Rectal smooth muscle tissue (tissue), 1 donor: ENCODE measurements at regions not wholly inside any gene's neighbourhood (a gene's known extent, or its start where the extent isn't known, plus 50 kb on each side); places are given as distances from the start of the nearest gene placed in this dataset.

Experiments used
- H3K27ac ChIP-seq: one replicate; pipeline ENCODE4 v1.7.0; 2013; ENCODE audit warnings: low read depth, low read length, inconsistent platforms
- H3K27me3 ChIP-seq: one replicate; pipeline ENCODE4 v1.7.0; 2013; ENCODE audit warnings: low read length; ENCODE audit not compliant: control insufficient read depth, insufficient read depth
- H3K36me3 ChIP-seq: one replicate; pipeline ENCODE4 v1.7.0; 2013; ENCODE audit warnings: low read length; ENCODE audit not compliant: control insufficient read depth, insufficient read depth
- H3K4me1 ChIP-seq: one replicate; pipeline ENCODE4 v1.7.0; 2013; ENCODE audit warnings: low read length; ENCODE audit not compliant: control insufficient read depth, insufficient read depth
- H3K4me3 ChIP-seq: one replicate; pipeline ENCODE4 v1.7.0; 2013; ENCODE audit warnings: low read length
- H3K9ac ChIP-seq: one replicate; pipeline ENCODE4 v1.7.0; 2013; ENCODE audit warnings: low read length

GRCh38 chr3:186487819-186488218 lies 56.4 kb downstream of the CRYGS start:
- Histone ChIP-seq H3K27me3 (no peaks in the 10 kb centered on the region), H3K27ac (no peak overlapping the region), H3K9ac (no peak overlapping the region), H3K4me1 (no peaks in the 10 kb centered on the region), H3K4me3 (no peak overlapping the region), H3K36me3 (no peaks in the 10 kb centered on the region)

- Histone ChIP-seq H3K27me3 (no peaks in the 10 kb centered on the region), H3K36me3 (no peaks in the 10 kb centered on the region), H3K27ac (no peak overlapping the region), H3K9ac (no peak overlapping the region), H3K4me1 (no peaks in the 10 kb centered on the region), H3K4me3 (no peak overlapping the region)
Measured at GRCh38 chr3:186487037-186487436, 57.1 kb downstream of the CRYGS start.

DNA sequence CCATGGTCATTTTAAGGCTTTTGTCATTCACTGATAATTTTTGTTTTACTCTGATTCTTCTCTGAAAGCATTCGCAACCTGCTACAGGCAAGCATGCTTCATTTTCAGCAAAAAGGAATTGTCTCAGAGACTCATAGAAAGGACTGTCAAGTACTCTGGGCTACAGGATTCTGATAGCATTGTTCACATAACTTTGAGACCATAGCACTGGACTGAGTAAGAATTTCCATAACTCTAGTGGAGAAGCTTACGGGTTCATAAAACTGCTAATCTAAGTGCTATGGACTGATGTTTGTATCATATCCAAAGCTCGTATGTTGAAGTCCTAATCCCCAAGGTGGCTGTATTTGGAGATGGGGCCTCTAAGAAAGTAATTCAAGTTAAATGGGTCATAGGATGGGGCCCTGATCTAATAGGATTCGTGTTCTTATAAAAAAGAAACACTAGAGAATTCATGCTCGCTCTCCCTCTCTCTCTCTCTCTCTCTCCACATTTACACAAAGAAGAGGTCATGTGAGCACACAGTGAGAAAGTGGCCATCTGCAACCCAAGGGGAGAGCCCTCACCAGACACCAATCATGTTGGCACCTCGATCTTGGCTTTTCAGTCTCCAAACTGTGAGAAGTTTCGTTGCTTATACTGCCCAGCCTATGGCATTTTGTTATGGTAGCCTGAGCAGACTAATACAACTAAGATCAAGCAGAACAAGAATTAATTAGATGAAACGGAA lies 60.4 kb downstream of the CRYGS start:
- no peaks in the 10 kb centered on the region for H3K27me3 ChIP-seq
- no peak overlapping the region for H3K4me3 ChIP-seq
- no peaks in the 10 kb centered on the region for H3K4me1 ChIP-seq
- H3K36me3 ChIP-seq: no peaks in the 10 kb centered on the region
- H3K9ac ChIP-seq: no peak overlapping the region
- no peak overlapping the region for H3K27ac ChIP-seq

DNA sequence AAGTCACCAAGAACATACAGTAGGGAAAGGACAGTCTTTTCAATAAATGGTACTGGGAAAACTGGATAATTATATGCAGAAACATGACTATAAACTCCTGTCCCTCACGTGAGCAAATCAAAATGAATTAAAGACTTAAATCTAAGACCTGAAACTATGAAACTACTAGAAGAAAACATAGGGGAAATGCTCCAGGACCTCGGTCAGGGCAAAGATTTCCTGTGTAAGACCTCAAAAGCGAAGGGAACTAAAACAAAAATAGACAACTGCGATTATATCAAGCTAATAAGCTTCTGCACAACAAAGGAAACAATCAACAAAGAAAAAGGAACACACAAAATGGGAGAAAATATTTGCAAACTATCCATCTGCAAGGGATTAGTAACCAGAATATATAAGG lies 62.7 kb downstream of the CRYGS start:
- Histone ChIP-seq H3K9ac (no peak overlapping the region), H3K4me3 (no peak overlapping the region), H3K36me3 (no peaks in the 10 kb centered on the region), H3K27ac (no peak overlapping the region), H3K27me3 (no peaks in the 10 kb centered on the region), H3K4me1 (no peaks in the 10 kb centered on the region)

DNA sequence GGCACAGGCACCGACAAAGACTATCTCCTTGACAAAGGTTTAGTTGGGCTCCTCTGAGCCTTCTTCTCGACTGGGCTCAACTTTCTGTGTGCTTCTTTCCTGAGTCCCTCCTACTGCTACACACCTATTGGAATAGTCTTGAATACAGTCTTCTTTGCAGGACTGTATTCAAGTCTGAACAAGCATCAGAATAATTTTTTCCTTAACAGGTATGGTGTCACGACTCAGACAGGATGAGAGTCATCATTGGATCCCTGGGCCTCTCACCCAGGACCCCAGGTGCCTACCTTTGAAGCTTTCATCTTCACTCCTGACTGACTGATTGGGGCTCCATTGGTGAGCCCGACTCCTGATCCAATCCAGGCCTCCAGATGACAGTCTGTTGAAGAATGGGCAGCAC lies 66.3 kb downstream of the CRYGS start:
- no peak overlapping the region for H3K27ac ChIP-seq
- no peak overlapping the region for H3K4me3 ChIP-seq
- H3K4me1 ChIP-seq: no peaks in the 10 kb centered on the region
- H3K27me3 ChIP-seq: no peaks in the 10 kb centered on the region
- H3K36me3 ChIP-seq: no peaks in the 10 kb centered on the region
- H3K9ac ChIP-seq: no peak overlapping the region

- no peak overlapping the region for H3K27ac ChIP-seq
- H3K4me3 ChIP-seq: no peak overlapping the region
- H3K36me3 ChIP-seq: no peaks in the 10 kb centered on the region
- no peaks in the 10 kb centered on the region for H3K4me1 ChIP-seq
- H3K9ac ChIP-seq: no peak overlapping the region
- H3K27me3 ChIP-seq: no peaks in the 10 kb centered on the region
Measured at GRCh38 chr3:186477033-186477432, 67.1 kb downstream of the CRYGS start.

GRCh38 chr3:186476541-186476940 lies 67.6 kb downstream of the CRYGS start:
- no peaks in the 10 kb centered on the region for H3K36me3 ChIP-seq
- no peak overlapping the region for H3K27ac ChIP-seq
- no peak overlapping the region for H3K4me3 ChIP-seq
- no peak overlapping the region for H3K9ac ChIP-seq
- H3K27me3 ChIP-seq: no peaks in the 10 kb centered on the region
- H3K4me1 ChIP-seq: no peaks in the 10 kb centered on the region

DNA sequence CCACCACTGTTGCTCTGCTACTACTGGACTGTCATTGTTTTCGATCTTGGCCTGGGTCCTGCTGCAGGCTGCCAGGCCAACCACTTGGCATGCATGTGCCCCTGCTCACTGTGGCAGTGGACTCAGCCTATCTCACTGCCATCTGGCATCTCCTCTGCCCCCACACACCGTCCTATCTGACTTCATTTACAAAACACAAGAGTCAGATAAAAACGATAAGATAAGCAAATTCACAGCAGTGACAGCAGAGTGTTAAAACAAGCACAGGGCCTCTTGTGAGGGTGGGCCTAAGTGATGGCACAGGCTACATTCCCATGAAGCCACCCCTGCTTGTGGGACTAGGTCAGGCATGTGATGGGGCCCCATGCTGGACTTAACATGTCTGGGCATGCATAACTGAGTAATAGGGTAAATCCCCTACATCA lies 68.1 kb downstream of the CRYGS start:
- Histone ChIP-seq H3K27me3 (no peaks in the 10 kb centered on the region), H3K36me3 (no peaks in the 10 kb centered on the region), H3K9ac (no peak overlapping the region), H3K4me1 (no peaks in the 10 kb centered on the region), H3K4me3 (no peak overlapping the region), H3K27ac (no peak overlapping the region)

DNA sequence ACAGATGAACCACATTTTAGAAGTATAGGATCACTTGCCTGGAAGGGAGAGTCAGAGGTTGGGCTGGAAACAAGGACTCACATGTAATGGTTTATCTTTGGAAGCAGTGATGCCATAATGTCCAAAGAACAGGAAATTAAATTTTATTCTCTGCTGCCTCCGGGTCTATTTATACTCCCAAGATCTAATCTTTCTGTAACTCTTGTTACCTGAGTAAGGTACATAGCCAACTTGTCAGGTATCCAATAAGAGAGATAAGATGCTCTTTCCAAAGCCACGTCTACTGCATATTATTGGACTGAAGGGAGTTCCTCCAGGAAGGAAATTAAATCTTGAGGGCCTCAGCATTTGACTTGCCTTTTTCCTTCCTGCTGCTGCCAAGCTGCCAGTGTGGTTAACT lies 71.0 kb downstream of the CRYGS start:
- no peak overlapping the region for H3K9ac ChIP-seq
- H3K36me3 ChIP-seq: no peaks in the 10 kb centered on the region
- H3K27ac ChIP-seq: no peak overlapping the region
- no peaks in the 10 kb centered on the region for H3K27me3 ChIP-seq
- H3K4me3 ChIP-seq: no peak overlapping the region
- H3K4me1 ChIP-seq: no peaks in the 10 kb centered on the region

- Histone ChIP-seq H3K36me3 (no peaks in the 10 kb centered on the region), H3K4me3 (no peak overlapping the region), H3K9ac (no peak overlapping the region), H3K4me1 (no peaks in the 10 kb centered on the region), H3K27ac (no peak overlapping the region), H3K27me3 (no peaks in the 10 kb centered on the region)
Measured at GRCh38 chr3:186472456-186473008, 71.6 kb downstream of the CRYGS start.

GRCh38 chr3:186471771-186472170 lies 72.4 kb downstream of the CRYGS start:
- H3K4me1 ChIP-seq: no peaks in the 10 kb centered on the region
- H3K36me3 ChIP-seq: no peaks in the 10 kb centered on the region
- H3K4me3 ChIP-seq: no peak overlapping the region
- H3K27me3 ChIP-seq: no peaks in the 10 kb centered on the region
- H3K27ac ChIP-seq: no peak overlapping the region
- no peak overlapping the region for H3K9ac ChIP-seq

DNA sequence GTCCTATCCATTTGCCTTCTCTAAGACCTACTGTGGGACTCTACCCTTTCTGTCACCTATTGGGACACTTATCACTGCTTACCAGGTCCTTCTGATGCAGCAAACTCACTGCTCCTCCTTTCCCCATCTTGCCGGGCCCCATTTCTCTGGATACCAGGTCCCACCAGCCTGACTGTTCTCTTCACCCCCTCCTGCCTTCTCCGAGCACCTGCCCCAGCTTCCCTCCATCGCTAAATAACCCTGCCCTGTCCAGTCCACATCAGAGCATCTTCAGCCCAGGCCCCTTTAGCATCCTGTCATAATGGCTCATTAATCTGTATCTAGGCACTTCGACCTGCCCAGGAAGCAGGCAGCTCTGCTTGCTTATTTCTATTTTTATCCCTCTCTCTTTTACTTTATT lies 74.7 kb downstream of the CRYGS start:
- Histone ChIP-seq H3K4me3 (no peak overlapping the region), H3K4me1 (no peaks in the 10 kb centered on the region), H3K36me3 (no peaks in the 10 kb centered on the region), H3K27ac (no peak overlapping the region), H3K9ac (no peak overlapping the region), H3K27me3 (no peaks in the 10 kb centered on the region)

GRCh38 chr3:186467969-186468368 lies 76.2 kb downstream of the CRYGS start:
- H3K36me3 ChIP-seq: no peaks in the 10 kb centered on the region
- no peak overlapping the region for H3K27ac ChIP-seq

More at GRCh38 chr3:186467969-186468368, 76.2 kb downstream of the CRYGS start:
- Histone ChIP-seq H3K9ac (no peak overlapping the region), H3K4me1 (no peaks in the 10 kb centered on the region), H3K27me3 (no peaks in the 10 kb centered on the region), H3K4me3 (no peak overlapping the region)
